ENCODE measurements at regions not wholly inside any gene's neighbourhood (a gene's known extent, or its start where the extent isn't known, plus 50 kb on each side); places are given as distances from the start of the nearest gene placed in this dataset.
"Not testable (repeated sequence)": the region's sequence is repeated elsewhere in the genome, so short reads cannot be mapped to it uniquely, and the experiment has no call there.

GRCh38 chr13:22960827-22961226, 220.0 kb upstream of the SGCG start:
- no peaks in the 10 kb centered on the region for H3K4me1 ChIP-seq
- H3K4me3 ChIP-seq: no peak overlapping the region
- H3K27ac ChIP-seq: no peak overlapping the region
- peaks cover 0 to 9% (median 0%) of the 10 kb centered on the region in 3 donors for H3K27me3 ChIP-seq
- no peak for DNase-seq
- WGBS, 5 donors: 84 to 96% (median 90%) methylated on average over 4 to 8 of the region's 8 CpGs
- no peaks in the 10 kb centered on the region for H3K36me3 ChIP-seq
- H3K9me3 ChIP-seq: no peaks in the 10 kb centered on the region
- no peak for TF ChIP-seq POLR2A (IDR thresholded peaks at IDR 0.05)
- intact Hi-C loops (cut with DNase I; ENCODE audit: low total_unique reads): no loop called here

- DNase-seq; intact Hi-C loops (cut with DNase I; ENCODE audit: low total_unique reads); H3K4me3 ChIP-seq; H3K4me1 ChIP-seq; H3K27ac ChIP-seq; H3K36me3 ChIP-seq; H3K27me3 ChIP-seq; H3K9me3 ChIP-seq: not testable (repeated sequence)
- WGBS, 5 donors: 86 to 94% (median 91%) methylated on average over 7 to 14 of the region's 14 CpGs
Measured at GRCh38 chr13:22961342-22961741, 219.4 kb upstream of the SGCG start.

- 61 to 100% (median 63%) methylated on average over 2 to 16 of the region's 16 CpGs for WGBS, 5 donors
- Histone ChIP-seq H3K36me3 (no peaks in the 10 kb centered on the region), H3K27ac (no peak overlapping the region), H3K4me1 (no peaks in the 10 kb centered on the region), H3K9me3 (no peaks in the 10 kb centered on the region), H3K27me3 (peaks cover 0 to 9% (median 0%) of the 10 kb centered on the region in 3 donors), H3K4me3 (no peak overlapping the region)
- intact Hi-C loops (cut with DNase I; ENCODE audit: low total_unique reads): no loop called here
- TF ChIP-seq EP300 (IDR thresholded peaks at IDR 0.05) (no peak), POLR2AphosphoS5 (IDR thresholded peaks at IDR 0.05) (no peak), POLR2A (IDR thresholded peaks at IDR 0.05) (no peak), CTCF (IDR thresholded peaks at IDR 0.05) (no peak)
- DNase-seq: no peak
Measured at GRCh38 chr13:22961835-22962537, 218.8 kb upstream of the SGCG start.

- H3K4me3 ChIP-seq; H3K9me3 ChIP-seq; H3K36me3 ChIP-seq; DNase-seq; intact Hi-C loops (cut with DNase I; ENCODE audit: low total_unique reads); H3K4me1 ChIP-seq; H3K27me3 ChIP-seq; H3K27ac ChIP-seq: not testable (repeated sequence)
- WGBS, 5 donors: 60 to 77% (median 74%) methylated on average over 8 of the region's 8 CpGs
Measured at GRCh38 chr13:22963384-22964053, 217.3 kb upstream of the SGCG start.

GRCh38 chr13:22964245-22964966, 216.4 kb upstream of the SGCG start:
- H3K4me3 ChIP-seq: no peak overlapping the region
- intact Hi-C loops (cut with DNase I; ENCODE audit: low total_unique reads): no loop called here
- no peak for DNase-seq
- no peaks in the 10 kb centered on the region for H3K36me3 ChIP-seq
- H3K27me3 ChIP-seq: peaks cover 0 to 9% (median 0%) of the 10 kb centered on the region in 3 donors
- H3K4me1 ChIP-seq: no peaks in the 10 kb centered on the region
- WGBS, 5 donors: 62 to 89% (median 72%) methylated on average over 10 to 12 of the region's 12 CpGs
- no peak overlapping the region for H3K27ac ChIP-seq
- no peaks in the 10 kb centered on the region for H3K9me3 ChIP-seq
- TF ChIP-seq CTCF (IDR thresholded peaks at IDR 0.05) (no peak), EP300 (IDR thresholded peaks at IDR 0.05) (no peak), POLR2AphosphoS5 (IDR thresholded peaks at IDR 0.05) (no peak), POLR2A (IDR thresholded peaks at IDR 0.05) (no peak)

- H3K36me3 ChIP-seq; DNase-seq; H3K4me3 ChIP-seq; H3K27me3 ChIP-seq; H3K27ac ChIP-seq; intact Hi-C loops (cut with DNase I; ENCODE audit: low total_unique reads); H3K4me1 ChIP-seq; H3K9me3 ChIP-seq: not testable (repeated sequence)
- WGBS, 5 donors: 79 to 83% (median 82%) methylated on average over 19 to 28 of the region's 28 CpGs
Measured at GRCh38 chr13:22965011-22965857, 215.5 kb upstream of the SGCG start.

- H3K4me3 ChIP-seq; H3K27ac ChIP-seq; DNase-seq; H3K27me3 ChIP-seq; H3K4me1 ChIP-seq; intact Hi-C loops (cut with DNase I; ENCODE audit: low total_unique reads); H3K9me3 ChIP-seq; H3K36me3 ChIP-seq: not testable (repeated sequence)
- 73 to 82% (median 76%) methylated on average over 3 to 7 of the region's 8 CpGs for WGBS, 5 donors
Measured at GRCh38 chr13:22965858-22966239, 214.9 kb upstream of the SGCG start.

- intact Hi-C loops (cut with DNase I; ENCODE audit: low total_unique reads); H3K27ac ChIP-seq; H3K4me3 ChIP-seq; H3K9me3 ChIP-seq; H3K4me1 ChIP-seq; DNase-seq; H3K27me3 ChIP-seq; H3K36me3 ChIP-seq: not testable (repeated sequence)
- WGBS, 5 donors: 85 to 92% (median 89%) methylated on average over 7 to 13 of the region's 13 CpGs
Measured at GRCh38 chr13:22966753-22967152, 214.0 kb upstream of the SGCG start.
